GM12873 (cell line): ENCODE measurements at regions not wholly inside any gene's neighbourhood (a gene's known extent, or its start where the extent isn't known, plus 50 kb on each side); places are given as distances from the start of the nearest gene placed in this dataset.

Experiments
- TF ChIP-seq, protein P1 (sequence below): IDR thresholded peaks from 2 replicates; pipeline ENCODE4 v1.5.1; 2012; ENCODE audit warnings: low read depth, mild to moderate bottlenecking, moderate library complexity, low read length, control low read depth; ENCODE audit not compliant: insufficient read depth; ENCODE audit errors: missing control alignments

- TF ChIP-seq, protein P1, sequence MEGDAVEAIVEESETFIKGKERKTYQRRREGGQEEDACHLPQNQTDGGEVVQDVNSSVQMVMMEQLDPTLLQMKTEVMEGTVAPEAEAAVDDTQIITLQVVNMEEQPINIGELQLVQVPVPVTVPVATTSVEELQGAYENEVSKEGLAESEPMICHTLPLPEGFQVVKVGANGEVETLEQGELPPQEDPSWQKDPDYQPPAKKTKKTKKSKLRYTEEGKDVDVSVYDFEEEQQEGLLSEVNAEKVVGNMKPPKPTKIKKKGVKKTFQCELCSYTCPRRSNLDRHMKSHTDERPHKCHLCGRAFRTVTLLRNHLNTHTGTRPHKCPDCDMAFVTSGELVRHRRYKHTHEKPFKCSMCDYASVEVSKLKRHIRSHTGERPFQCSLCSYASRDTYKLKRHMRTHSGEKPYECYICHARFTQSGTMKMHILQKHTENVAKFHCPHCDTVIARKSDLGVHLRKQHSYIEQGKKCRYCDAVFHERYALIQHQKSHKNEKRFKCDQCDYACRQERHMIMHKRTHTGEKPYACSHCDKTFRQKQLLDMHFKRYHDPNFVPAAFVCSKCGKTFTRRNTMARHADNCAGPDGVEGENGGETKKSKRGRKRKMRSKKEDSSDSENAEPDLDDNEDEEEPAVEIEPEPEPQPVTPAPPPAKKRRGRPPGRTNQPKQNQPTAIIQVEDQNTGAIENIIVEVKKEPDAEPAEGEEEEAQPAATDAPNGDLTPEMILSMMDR: no peak
These were observed 210.5 kb upstream of the PLEKHG7 start for GRCh38 chr12:92492291-92492690.

GRCh38 chr12:92489781-92490180 lies 213.0 kb upstream of the PLEKHG7 start:
- TF ChIP-seq, protein P1: no peak

- TF ChIP-seq, protein P1: no peak
These were observed 214.1 kb upstream of the PLEKHG7 start for GRCh38 chr12:92488735-92489134.

DNA sequence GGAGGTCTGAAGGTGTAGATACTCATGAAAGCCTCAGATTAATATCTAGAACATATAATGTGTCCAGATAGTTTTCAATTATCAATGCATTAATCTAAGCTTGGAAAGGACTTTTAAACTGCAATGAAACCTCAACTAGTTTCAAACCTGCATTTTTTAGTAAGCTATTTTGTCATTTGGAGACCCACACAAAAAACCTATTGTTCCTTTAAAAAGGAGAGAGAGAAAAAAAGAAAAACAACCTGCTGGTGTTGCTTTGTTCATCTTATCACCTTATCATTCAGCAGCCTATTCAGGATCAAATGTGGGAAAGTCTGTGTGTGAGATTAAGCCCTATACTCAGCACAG lies 215.7 kb upstream of the PLEKHG7 start:
- TF ChIP-seq, protein P1: no peak

DNA sequence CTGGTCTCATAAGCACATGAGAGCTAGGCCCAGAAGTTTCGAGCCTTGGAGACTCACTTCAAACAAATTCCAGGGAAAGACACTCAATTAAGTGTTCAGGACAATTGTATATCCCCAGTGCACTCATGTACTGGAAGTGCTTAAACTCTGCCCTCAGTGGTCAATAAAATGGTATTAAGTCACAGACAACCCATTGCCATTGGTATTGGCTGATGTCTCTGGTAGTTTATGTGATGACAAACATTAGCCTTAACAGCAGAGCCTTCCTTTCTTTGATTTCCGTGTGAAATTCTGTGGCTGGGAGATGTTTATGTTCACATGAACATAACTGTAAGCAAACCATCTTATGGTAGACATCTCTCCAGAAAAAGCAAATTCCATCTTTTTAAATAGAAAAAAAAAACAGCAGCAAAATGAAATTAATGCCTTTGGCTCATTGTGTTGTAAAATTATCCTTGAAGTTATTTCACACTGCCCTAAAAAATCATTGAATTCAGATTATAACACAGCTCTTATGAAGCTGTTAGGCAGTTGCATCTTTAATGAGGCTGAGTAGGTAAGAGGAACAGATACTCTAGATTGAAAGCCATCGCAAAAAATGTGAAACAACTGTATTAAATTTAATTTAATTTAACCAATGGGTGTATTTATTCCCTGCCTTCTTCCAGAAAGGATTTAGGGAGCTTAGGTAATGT lies 216.2 kb upstream of the PLEKHG7 start:
- TF ChIP-seq, protein P1: no peak

DNA sequence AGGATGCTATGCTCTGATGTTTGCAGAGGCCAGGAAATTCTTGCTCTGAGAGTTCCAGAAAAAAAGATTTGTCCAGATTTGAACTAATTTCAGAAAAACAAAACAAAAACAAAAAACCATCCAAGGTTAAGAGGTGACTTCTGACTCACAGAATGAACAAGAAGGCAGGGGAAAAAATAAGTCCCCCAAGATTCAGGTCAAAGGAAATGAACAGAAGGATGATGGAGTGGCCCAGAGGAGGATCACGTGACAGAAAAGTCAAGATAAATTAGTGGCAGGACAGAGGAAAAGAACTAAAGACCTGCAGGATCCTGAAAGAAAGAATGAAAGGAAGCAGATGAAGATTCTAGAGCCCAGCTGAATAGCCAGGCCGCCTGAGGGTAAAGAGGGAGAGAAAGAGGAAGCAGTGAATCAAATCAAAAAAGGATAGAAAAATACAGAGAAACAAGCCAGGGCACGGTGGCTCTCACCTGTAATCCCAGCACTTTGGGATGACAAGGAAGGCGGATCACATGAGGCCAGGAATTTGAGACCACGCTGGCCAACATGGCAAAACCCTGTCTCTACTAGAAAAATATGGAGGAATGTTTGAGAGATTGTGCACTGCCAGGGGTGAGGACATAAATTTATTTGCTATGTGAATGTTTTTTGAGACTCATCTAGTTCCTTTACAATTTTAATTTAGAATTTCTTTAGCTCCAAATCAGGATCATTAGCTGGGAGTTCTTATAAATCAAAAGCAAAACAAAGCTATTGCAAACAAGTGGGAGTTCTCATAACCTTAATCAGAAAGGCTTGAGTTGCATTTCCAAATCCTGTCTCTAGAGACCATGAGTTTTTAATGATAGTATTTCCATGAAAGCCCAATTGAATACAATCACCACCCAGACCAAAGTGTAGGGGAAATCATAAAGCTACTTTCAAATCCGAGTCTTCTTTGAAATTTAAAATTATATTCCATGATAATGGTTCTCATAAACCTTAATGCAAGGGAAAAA lies 217.1 kb upstream of the PLEKHG7 start:
- TF ChIP-seq, protein P1: no peak

DNA sequence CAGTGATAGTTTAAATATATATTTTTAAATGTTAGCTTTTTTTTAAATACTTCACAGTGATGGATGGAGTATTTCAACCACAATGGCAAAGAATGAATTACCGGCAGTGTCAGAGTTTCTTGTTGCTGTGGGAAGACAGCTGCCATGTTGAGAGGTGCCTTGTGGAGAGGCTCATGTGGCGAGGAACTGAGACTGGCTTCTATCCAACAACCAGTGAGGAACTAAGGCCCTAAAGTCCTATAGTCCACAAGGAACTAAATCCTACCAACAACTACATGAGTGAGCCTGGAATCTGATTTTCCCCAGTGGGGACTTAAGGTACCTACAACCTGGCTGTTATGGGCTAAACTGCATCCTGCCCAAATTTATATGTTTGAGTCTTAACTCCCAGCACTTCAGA lies 220.2 kb upstream of the PLEKHG7 start:
- TF ChIP-seq, protein P1: no peak
